Neural cell (in vitro differentiated cells): ENCODE measurements at regions not wholly inside any gene's neighbourhood (a gene's known extent, or its start where the extent isn't known, plus 50 kb on each side); places are given as distances from the start of the nearest gene placed in this dataset.

ENCODE experiments used
- H2AFZ ChIP-seq: fragments of 200-600, 300-800 bp; sonication (generic), shearing (Covaris generic); 2 replicates; pipeline ENCODE4 v1.6.0; 2014; ENCODE audit warnings: low read depth, mild to moderate bottlenecking, antibody characterized with exemption, low read length, moderate library complexity
- H3F3A ChIP-seq: fragments of 200-600 bp; shearing (Covaris generic); 2 replicates; pipeline ENCODE4 v1.6.1; 2016; ENCODE audit warnings: mild to moderate bottlenecking, moderate library complexity, mixed read lengths, antibody characterized with exemption, low read length; ENCODE audit not compliant: insufficient read depth, poor library complexity, severe bottlenecking
- H3K27ac ChIP-seq: fragments of 200-600, 300-800 bp; sonication (generic), shearing (Covaris generic); 2 replicates; pipeline ENCODE4 v1.5.1; 2014; ENCODE audit warnings: mild to moderate bottlenecking, low read length, moderate library complexity
- H3K27me3 ChIP-seq: fragments of 300-800, 200-600 bp; sonication (generic), shearing (Covaris generic); 2 replicates; pipeline ENCODE4 v1.6.0; 2014; ENCODE audit warnings: mild to moderate bottlenecking, low read depth, low read length, moderate library complexity; ENCODE audit not compliant: insufficient read depth
- H3K36me3 ChIP-seq: fragments of 300-800, 200-600 bp; sonication (generic), shearing (Covaris generic); 2 replicates; pipeline ENCODE4 v1.5.1; 2014; ENCODE audit warnings: mild to moderate bottlenecking, antibody characterized with exemption, low read length, moderate library complexity; ENCODE audit not compliant: insufficient read depth
- H3K4me2 ChIP-seq: fragments of 300-800, 200-600 bp; sonication (generic), shearing (Covaris generic); 2 replicates; pipeline ENCODE4 v1.6.0; 2014; ENCODE audit warnings: mild to moderate bottlenecking, low read length
- H3K4me3 ChIP-seq: fragments of 300-800, 200-600 bp; sonication (generic), shearing (Covaris generic); 2 replicates; pipeline ENCODE4 v1.5.1; 2014; ENCODE audit warnings: mild to moderate bottlenecking, low read length, moderate library complexity
- H3K79me2 ChIP-seq: fragments of 200-600 bp; shearing (Covaris generic); replicated peaks from 2 replicates; pipeline ENCODE4 v1.6.0; 2014; ENCODE audit warnings: mild to moderate bottlenecking, low read length, moderate library complexity; ENCODE audit not compliant: insufficient read depth
- H3K9ac ChIP-seq: fragments of 300-800, 200-600 bp; sonication (generic), shearing (Covaris generic); 2 replicates; pipeline ENCODE4 v1.6.1; 2016; ENCODE audit warnings: mild to moderate bottlenecking, low read length, mixed read lengths
- H3K9me2 ChIP-seq: fragments of 200-600 bp; shearing (Covaris generic); 2 replicates; pipeline ENCODE4 v1.6.1; 2016; ENCODE audit warnings: mild to moderate bottlenecking, low read length, mixed read lengths; ENCODE audit not compliant: insufficient read depth
- H3K9me3 ChIP-seq: fragments of 200-600, 300-800 bp; sonication (generic), shearing (Covaris generic); 2 replicates; pipeline ENCODE4 v1.6.1; 2016; ENCODE audit warnings: mild to moderate bottlenecking, mixed run types, low read length, moderate library complexity, mixed read lengths
- H4K20me1 ChIP-seq: fragments of 200-600 bp; shearing (Covaris generic); 2 replicates; pipeline ENCODE4 v1.6.1; 2016; ENCODE audit warnings: mild to moderate bottlenecking, mixed run types; ENCODE audit not compliant: insufficient read depth
- MXI1 ChIP-seq: fragments of 450-650 bp; conservative IDR thresholded peaks from 2 replicates; pipeline ENCODE4 v1.6.1; 2014; ENCODE audit warnings: antibody characterized with exemption, mild to moderate bottlenecking; ENCODE audit not compliant: poor library complexity, severe bottlenecking
- POLR2AphosphoS5 ChIP-seq: IDR thresholded peaks from 2 replicates; pipeline ENCODE4 v1.6.1; 2012
- RAD21 ChIP-seq: fragments of 450-650 bp; conservative IDR thresholded peaks from 2 replicates; pipeline ENCODE4 v1.6.1; 2014; ENCODE audit warnings: antibody characterized with exemption, mild to moderate bottlenecking, moderate library complexity
- SMC3 ChIP-seq: fragments of 450-650 bp; conservative IDR thresholded peaks from 2 replicates; pipeline ENCODE4 v1.6.1; 2014; ENCODE audit warnings: antibody characterized with exemption, mild to moderate bottlenecking, moderate library complexity; ENCODE audit not compliant: poor library complexity
- TAF1 ChIP-seq: IDR thresholded peaks from 2 replicates; pipeline ENCODE4 v1.6.1; 2012; ENCODE audit warnings: low read depth
- TF ChIP-seq, protein P1 (sequence below): IDR thresholded peaks from 2 replicates; pipeline ENCODE4 v1.6.1; 2012; ENCODE audit warnings: borderline replicate concordance
- TF ChIP-seq, protein P2 (sequence below): fragments of 450-650 bp; IDR thresholded peaks from 2 replicates; pipeline ENCODE4 v1.5.1; 2014; ENCODE audit warnings: antibody characterized with exemption, mild to moderate bottlenecking, moderate library complexity; ENCODE audit not compliant: poor library complexity, severe bottlenecking

- H3K27me3 ChIP-seq: no peaks in the 10 kb centered on the region
- H3K9ac ChIP-seq: no peak overlapping the region
- H4K20me1 ChIP-seq: no peaks in the 10 kb centered on the region
- H3K9me3 ChIP-seq: no peaks in the 10 kb centered on the region
- H3K9me2 ChIP-seq: no peaks in the 10 kb centered on the region
- TF ChIP-seq, protein P1, sequence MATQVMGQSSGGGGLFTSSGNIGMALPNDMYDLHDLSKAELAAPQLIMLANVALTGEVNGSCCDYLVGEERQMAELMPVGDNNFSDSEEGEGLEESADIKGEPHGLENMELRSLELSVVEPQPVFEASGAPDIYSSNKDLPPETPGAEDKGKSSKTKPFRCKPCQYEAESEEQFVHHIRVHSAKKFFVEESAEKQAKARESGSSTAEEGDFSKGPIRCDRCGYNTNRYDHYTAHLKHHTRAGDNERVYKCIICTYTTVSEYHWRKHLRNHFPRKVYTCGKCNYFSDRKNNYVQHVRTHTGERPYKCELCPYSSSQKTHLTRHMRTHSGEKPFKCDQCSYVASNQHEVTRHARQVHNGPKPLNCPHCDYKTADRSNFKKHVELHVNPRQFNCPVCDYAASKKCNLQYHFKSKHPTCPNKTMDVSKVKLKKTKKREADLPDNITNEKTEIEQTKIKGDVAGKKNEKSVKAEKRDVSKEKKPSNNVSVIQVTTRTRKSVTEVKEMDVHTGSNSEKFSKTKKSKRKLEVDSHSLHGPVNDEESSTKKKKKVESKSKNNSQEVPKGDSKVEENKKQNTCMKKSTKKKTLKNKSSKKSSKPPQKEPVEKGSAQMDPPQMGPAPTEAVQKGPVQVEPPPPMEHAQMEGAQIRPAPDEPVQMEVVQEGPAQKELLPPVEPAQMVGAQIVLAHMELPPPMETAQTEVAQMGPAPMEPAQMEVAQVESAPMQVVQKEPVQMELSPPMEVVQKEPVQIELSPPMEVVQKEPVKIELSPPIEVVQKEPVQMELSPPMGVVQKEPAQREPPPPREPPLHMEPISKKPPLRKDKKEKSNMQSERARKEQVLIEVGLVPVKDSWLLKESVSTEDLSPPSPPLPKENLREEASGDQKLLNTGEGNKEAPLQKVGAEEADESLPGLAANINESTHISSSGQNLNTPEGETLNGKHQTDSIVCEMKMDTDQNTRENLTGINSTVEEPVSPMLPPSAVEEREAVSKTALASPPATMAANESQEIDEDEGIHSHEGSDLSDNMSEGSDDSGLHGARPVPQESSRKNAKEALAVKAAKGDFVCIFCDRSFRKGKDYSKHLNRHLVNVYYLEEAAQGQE: no peak
- TF ChIP-seq POLR2AphosphoS5: no peak
- no peak overlapping the region for H3K27ac ChIP-seq
- no peak overlapping the region for H3K4me3 ChIP-seq
- no peaks in the 10 kb centered on the region for H3K79me2 ChIP-seq
- no peaks in the 10 kb centered on the region for H3F3A ChIP-seq
- no peaks in the 10 kb centered on the region for H3K36me3 ChIP-seq
- no peak overlapping the region for H2AFZ ChIP-seq
- no peak overlapping the region for H3K4me2 ChIP-seq
Observed at GRCh38 chr4:181582595-181582994, 660.6 kb upstream of the TENM3 start.

- no peak overlapping the region for H2AFZ ChIP-seq
- no peaks in the 10 kb centered on the region for H3K9me3 ChIP-seq
- TF ChIP-seq SMC3 (no peak), MXI1 (no peak), POLR2AphosphoS5 (no peak), TAF1 (no peak), RAD21 (no peak)
- TF ChIP-seq, protein P1: no peak
- TF ChIP-seq, protein P2, sequence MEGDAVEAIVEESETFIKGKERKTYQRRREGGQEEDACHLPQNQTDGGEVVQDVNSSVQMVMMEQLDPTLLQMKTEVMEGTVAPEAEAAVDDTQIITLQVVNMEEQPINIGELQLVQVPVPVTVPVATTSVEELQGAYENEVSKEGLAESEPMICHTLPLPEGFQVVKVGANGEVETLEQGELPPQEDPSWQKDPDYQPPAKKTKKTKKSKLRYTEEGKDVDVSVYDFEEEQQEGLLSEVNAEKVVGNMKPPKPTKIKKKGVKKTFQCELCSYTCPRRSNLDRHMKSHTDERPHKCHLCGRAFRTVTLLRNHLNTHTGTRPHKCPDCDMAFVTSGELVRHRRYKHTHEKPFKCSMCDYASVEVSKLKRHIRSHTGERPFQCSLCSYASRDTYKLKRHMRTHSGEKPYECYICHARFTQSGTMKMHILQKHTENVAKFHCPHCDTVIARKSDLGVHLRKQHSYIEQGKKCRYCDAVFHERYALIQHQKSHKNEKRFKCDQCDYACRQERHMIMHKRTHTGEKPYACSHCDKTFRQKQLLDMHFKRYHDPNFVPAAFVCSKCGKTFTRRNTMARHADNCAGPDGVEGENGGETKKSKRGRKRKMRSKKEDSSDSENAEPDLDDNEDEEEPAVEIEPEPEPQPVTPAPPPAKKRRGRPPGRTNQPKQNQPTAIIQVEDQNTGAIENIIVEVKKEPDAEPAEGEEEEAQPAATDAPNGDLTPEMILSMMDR: no peak
- no peak overlapping the region for H3K4me3 ChIP-seq
- no peak overlapping the region for H3K9ac ChIP-seq
- H3F3A ChIP-seq: no peaks in the 10 kb centered on the region
- no peaks in the 10 kb centered on the region for H3K36me3 ChIP-seq
- H3K27ac ChIP-seq: no peak overlapping the region
- H4K20me1 ChIP-seq: no peaks in the 10 kb centered on the region
- no peaks in the 10 kb centered on the region for H3K9me2 ChIP-seq
- no peaks in the 10 kb centered on the region for H3K27me3 ChIP-seq
- H3K4me2 ChIP-seq: no peak overlapping the region
- no peaks in the 10 kb centered on the region for H3K79me2 ChIP-seq
Observed at GRCh38 chr4:181588733-181589302, 654.4 kb upstream of the TENM3 start.
